ENCODE measurements at regions not wholly inside any gene's neighbourhood (a gene's known extent, or its start where the extent isn't known, plus 50 kb on each side); places are given as distances from the start of the nearest gene placed in this dataset.

DNA sequence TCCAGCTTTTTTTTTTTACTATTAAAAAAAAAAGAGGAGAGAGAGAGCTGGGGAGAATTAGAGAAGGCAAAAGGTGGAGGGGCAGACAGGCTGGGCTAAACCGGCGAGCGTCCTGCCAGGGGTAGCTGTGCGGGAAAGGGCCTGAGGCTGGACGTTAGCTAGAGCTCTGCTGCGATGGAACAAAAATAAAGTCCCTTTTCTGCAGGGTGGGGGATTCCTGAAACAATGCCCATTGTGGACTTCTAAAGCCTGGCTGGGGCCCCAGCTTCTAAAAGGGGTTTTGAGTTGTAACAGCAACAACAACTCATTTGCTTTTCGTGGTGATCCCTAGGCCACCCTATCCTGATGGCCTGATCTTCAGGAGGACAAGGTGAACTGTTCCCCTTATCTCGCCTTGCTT, 311.7 kb downstream of the FBXW7 start:
- TF ChIP-seq GLIS3 (CRISPR knock-in tag; IDR thresholded peaks at IDR 0.05) = no peak
- TF ChIP-seq CREB5 (CRISPR knock-in tag; IDR thresholded peaks at IDR 0.05; ENCODE audit: low read depth) = no peak
- TF ChIP-seq ZFP3 (CRISPR knock-in tag; IDR thresholded peaks at IDR 0.05) = no peak
